HCT116 (cell line): ENCODE measurements at regions not wholly inside any gene's neighbourhood (a gene's known extent, or its start where the extent isn't known, plus 50 kb on each side); places are given as distances from the start of the nearest gene placed in this dataset.

ENCODE experiments used
- CTCF ChIP-seq, 3 experiments: fragments of 200-600 bp in 1 of 3; sonication (generic) in 1 of 3; IDR thresholded peaks in 2 of 3; conservative IDR thresholded peaks in 1 of 3; 2 replicates each; pipeline ENCODE4 v1.5.1; 2012 to 2017; ENCODE audit warnings: low read depth in 2 of 3, low read length in 2 of 3, antibody characterized with exemption in 1 of 3, borderline replicate concordance in 1 of 3, control low read depth in 1 of 3, mild to moderate bottlenecking in 1 of 3, mixed read lengths in 1 of 3, mixed run types in 1 of 3, moderate library complexity in 1 of 3; ENCODE audit not compliant: insufficient read depth in 1 of 3
- EGR1 ChIP-seq: IDR thresholded peaks from 2 replicates; pipeline ENCODE4 v1.6.1; 2012; ENCODE audit warnings: low read depth
- EZH2 ChIP-seq: fragments of 200-600 bp; sonication (generic); IDR thresholded peaks from 2 replicates; pipeline ENCODE4 v1.6.1; 2017; ENCODE audit warnings: antibody characterized with exemption, mixed run types
- FOSL1 ChIP-seq: IDR thresholded peaks from 2 replicates; pipeline ENCODE4 v1.6.1; 2012; ENCODE audit warnings: low read depth
- POLR2A ChIP-seq: IDR thresholded peaks from 2 replicates; pipeline ENCODE4 v1.7.0; 2011; ENCODE audit warnings: borderline replicate concordance; ENCODE audit not compliant: insufficient read depth, insufficient read length; ENCODE audit errors: extremely low read depth
- POLR2AphosphoS5 ChIP-seq: IDR thresholded peaks from 2 replicates; pipeline ENCODE4 v1.6.1; 2011; ENCODE audit warnings: mild to moderate bottlenecking, low read depth, low read length, moderate library complexity
- SIN3A ChIP-seq: IDR thresholded peaks from 2 replicates; pipeline ENCODE4 v1.6.1; 2012; ENCODE audit warnings: low read depth
- SP1 ChIP-seq: IDR thresholded peaks from 2 replicates; pipeline ENCODE4 v1.6.1; 2012; ENCODE audit warnings: low read depth
- TCF7L2 ChIP-seq: IDR thresholded peaks from 2 replicates; pipeline ENCODE4 v1.7.0; 2011; ENCODE audit warnings: borderline replicate concordance, inconsistent platforms; ENCODE audit not compliant: insufficient read depth, insufficient read length; ENCODE audit errors: extremely low read depth
- ZNF274 ChIP-seq: fragments of 200-500 bp; sonication (Bioruptor generic); IDR thresholded peaks from 2 replicates; pipeline ENCODE4 v1.6.1; 2014; ENCODE audit warnings: mild to moderate bottlenecking, low read depth, low read length, inconsistent platforms
- TF ChIP-seq, protein P1 (sequence below): IDR thresholded peaks from 2 replicates; pipeline ENCODE4 v1.6.1; 2011; ENCODE audit warnings: mild to moderate bottlenecking, low read length, moderate library complexity; ENCODE audit not compliant: insufficient replicate concordance; ENCODE audit errors: extremely low read depth

GRCh38 chr2:64914247-64914646, 75.0 kb upstream of the SLC1A4 start:
- TF ChIP-seq POLR2AphosphoS5 (no peak), CTCF (IDR thresholded peaks at IDR 0.05 in 2 of 3, conservative IDR thresholded peaks at IDR 0.05 in 1 of 3; ENCODE audit: borderline replicate concordance in 1 of 3, insufficient read depth in 1 of 3, low read depth in 2 of 3, low read length in 2 of 3) (no peak), SP1 (no peak), POLR2A (no peak), SIN3A (no peak), TCF7L2 (no peak), EZH2 (no peak), FOSL1 (no peak), EGR1 (no peak), ZNF274 (no peak)
- TF ChIP-seq, protein P1, sequence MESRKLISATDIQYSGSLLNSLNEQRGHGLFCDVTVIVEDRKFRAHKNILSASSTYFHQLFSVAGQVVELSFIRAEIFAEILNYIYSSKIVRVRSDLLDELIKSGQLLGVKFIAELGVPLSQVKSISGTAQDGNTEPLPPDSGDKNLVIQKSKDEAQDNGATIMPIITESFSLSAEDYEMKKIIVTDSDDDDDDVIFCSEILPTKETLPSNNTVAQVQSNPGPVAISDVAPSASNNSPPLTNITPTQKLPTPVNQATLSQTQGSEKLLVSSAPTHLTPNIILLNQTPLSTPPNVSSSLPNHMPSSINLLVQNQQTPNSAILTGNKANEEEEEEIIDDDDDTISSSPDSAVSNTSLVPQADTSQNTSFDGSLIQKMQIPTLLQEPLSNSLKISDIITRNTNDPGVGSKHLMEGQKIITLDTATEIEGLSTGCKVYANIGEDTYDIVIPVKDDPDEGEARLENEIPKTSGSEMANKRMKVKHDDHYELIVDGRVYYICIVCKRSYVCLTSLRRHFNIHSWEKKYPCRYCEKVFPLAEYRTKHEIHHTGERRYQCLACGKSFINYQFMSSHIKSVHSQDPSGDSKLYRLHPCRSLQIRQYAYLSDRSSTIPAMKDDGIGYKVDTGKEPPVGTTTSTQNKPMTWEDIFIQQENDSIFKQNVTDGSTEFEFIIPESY: no peak
